Activated CD4-positive, alpha-beta memory T cell treated with anti-CD3 and anti-CD28 coated beads, Interleukin-2, amount 10 ng/mL, durations not matched to agents 7 days and 5 days (primary cell): ENCODE measurements at regions not wholly inside any gene's neighbourhood (a gene's known extent, or its start where the extent isn't known, plus 50 kb on each side); places are given as distances from the start of the nearest gene placed in this dataset.

Source experiments
- CTCF ChIA-PET: fragments of 350-600 bp; sonication (Branson Sonifier 250); formaldehyde crosslinking; loops from one replicate; lab custom pipeline; 2021; ENCODE audit warnings: antibody characterized with exemption, inconsistent platforms; lab: Charles Lee
- POLR2A ChIA-PET: fragments of 350-600 bp; sonication (Branson Sonifier 250); formaldehyde crosslinking; loops from one replicate; lab custom pipeline; 2021; ENCODE audit warnings: antibody characterized with exemption; lab: Charles Lee
- DNase-seq: peaks from one replicate; pipeline ENCODE4 v3.0.0-alpha.2; 2020
- H3K27ac Mint-ChIP-seq: one replicate; pipeline ENCODE4 v1.8.0; 2021; ENCODE audit warnings: mild to moderate bottlenecking, mixed read lengths
- H3K27me3 Mint-ChIP-seq: one replicate; pipeline ENCODE4 v1.8.0; 2021; ENCODE audit warnings: mixed read lengths
- H3K36me3 Mint-ChIP-seq: one replicate; pipeline ENCODE4 v1.8.0; 2021; ENCODE audit warnings: low read depth, mixed read lengths
- H3K4me1 Mint-ChIP-seq: one replicate; pipeline ENCODE4 v1.8.0; 2021; ENCODE audit warnings: mixed read lengths
- H3K4me3 Mint-ChIP-seq: one replicate; pipeline ENCODE4 v1.8.0; 2021; ENCODE audit warnings: mild to moderate bottlenecking, mixed read lengths
- H3K9me3 Mint-ChIP-seq: one replicate; pipeline ENCODE4 v1.8.0; 2021; ENCODE audit warnings: mixed read lengths

DNA sequence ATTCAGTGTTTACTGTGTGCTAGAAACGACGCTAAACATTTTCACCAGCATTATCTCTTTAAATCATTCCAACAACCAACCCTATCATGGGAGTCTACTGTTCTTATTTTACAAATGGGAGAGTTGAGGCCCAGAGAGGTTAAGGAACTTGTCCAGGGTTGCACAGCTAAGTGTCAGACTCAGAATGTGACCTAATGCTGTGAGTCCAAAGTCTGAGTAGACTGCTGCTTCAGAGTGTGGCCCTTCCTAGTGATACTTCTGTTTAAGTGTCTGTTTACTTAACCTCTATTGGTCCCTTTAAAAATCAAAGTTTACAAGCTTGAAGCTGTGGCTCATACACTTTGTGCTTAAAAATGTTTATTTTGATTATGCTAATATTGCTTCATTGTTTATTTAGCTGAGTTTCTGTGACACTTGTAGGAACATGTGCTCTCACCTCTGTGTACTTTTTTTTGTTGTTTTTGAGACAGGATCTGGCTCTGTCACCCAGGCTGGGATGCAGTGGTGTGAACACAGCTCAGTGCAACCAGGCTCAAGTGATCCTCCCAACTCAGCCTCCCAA is 84.4 kb upstream of the SYPL1 start:
- peaks cover 29% of the 10 kb centered on the region for H3K27me3 Mint-ChIP-seq
- no peaks in the 10 kb centered on the region for H3K9me3 Mint-ChIP-seq
- no peak overlapping the region for H3K27ac Mint-ChIP-seq
- POLR2A ChIA-PET, result no interaction called here
- H3K36me3 Mint-ChIP-seq, result no peaks in the 10 kb centered on the region
- no peak for DNase-seq
- H3K4me1 Mint-ChIP-seq, result no peaks in the 10 kb centered on the region
- H3K4me3 Mint-ChIP-seq, result no peak overlapping the region
- CTCF ChIA-PET, result no interaction called here

DNA sequence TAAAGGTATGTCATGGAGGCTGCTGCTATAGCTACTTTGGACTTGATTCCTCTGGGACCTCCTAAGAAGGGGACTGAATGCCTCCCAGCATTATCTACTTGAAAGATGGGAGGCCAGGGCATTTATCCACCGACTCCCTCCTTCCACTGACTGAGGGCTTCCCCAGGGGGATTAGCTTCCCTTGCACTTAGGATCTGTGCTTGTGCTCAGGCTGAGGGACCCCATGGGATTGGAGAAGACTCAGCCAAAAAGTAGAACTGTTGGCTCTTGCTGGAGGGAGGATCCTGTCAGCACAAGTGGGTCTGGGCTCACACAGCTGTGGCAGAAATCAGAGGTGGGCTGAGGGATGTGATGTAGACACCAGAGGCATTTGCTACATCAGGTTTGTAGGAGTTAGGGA is 81.5 kb upstream of the SYPL1 start:
- Mint-ChIP-seq H3K36me3 (no peaks in the 10 kb centered on the region), H3K27me3 (peaks cover 34% of the 10 kb centered on the region), H3K9me3 (no peaks in the 10 kb centered on the region), H3K4me1 (no peaks in the 10 kb centered on the region), H3K4me3 (no peak overlapping the region), H3K27ac (no peak overlapping the region)
- CTCF ChIA-PET, result no interaction called here
- POLR2A ChIA-PET, result no interaction called here
- DNase-seq, result no peak

DNA sequence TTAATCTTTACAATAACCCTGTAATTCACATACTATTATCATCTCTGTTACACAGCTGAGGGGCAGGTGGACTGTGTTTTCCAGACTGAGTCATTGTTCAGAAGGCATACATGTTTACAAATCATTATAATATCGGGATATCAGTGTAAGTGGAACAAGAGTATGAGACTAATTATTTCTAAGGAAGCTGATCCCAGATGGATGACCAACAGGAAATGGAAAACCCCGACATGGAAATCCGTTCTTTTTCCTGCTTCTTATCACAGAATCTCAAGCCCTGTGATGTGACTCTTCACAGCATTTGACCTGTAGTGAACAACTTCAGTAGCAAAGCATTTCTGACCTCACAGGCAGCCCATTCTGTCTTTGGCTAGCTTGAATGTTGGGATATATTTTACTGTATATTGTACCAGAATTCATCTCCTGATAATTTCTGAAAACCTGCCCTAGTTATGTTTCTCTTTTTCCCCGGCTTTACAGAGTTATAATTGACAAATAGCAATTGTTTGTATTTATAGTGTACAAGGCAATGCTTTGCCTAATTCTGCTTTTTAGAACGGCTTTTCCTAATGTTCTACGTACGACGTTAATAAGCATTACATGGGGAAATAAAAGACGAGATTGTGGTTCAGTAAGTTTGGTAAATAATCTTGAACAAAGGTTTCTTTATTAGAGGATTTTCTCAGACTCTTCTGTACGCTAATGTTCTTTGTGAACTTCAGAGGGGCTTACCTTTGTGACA is 78.6 kb upstream of the SYPL1 start:
- H3K9me3 Mint-ChIP-seq, result no peaks in the 10 kb centered on the region
- DNase-seq, result no peak
- no peak overlapping the region for H3K27ac Mint-ChIP-seq
- H3K4me3 Mint-ChIP-seq, result no peak overlapping the region
- peaks cover 33% of the 10 kb centered on the region for H3K27me3 Mint-ChIP-seq
- ChIA-PET POLR2A (no interaction called here), CTCF (no interaction called here)
- no peaks in the 10 kb centered on the region for H3K36me3 Mint-ChIP-seq
- no peaks in the 10 kb centered on the region for H3K4me1 Mint-ChIP-seq

DNA sequence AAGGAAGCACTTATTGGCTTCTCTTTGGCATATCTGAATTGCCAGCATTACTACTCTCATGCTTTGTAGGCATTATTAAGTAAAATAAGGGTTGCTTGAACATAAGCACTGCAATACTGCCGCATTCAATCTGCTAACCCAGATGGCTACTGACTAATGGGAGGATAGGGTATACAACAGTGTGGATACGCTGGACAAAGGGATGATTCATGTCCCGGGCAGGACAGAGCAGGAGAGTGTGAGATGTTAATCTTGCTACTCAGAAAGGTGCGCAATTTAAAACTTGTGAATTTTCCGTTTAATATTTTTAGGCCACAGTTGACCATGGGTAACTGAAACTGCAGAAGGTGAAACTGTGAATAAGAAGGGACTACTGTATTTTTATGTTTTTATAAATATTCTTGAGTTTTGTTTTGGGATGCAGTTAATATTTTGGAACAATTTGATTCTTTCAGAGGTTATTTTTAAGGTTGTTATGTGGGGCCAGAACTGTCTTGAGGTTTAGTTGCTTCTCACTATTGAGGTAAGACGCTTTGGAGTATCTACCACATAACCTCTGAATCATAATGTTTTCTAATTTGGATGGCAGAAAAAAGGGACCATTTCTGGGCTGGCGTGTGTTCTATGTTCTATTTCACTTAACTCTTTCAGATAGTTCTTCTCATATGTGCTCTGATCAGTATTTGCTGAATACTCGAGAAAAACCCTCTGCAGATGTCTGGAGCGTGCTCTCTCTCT is 75.7 kb upstream of the SYPL1 start:
- Mint-ChIP-seq H3K36me3 (no peaks in the 10 kb centered on the region), H3K9me3 (no peaks in the 10 kb centered on the region), H3K4me3 (no peak overlapping the region), H3K27me3 (peaks cover 21% of the 10 kb centered on the region), H3K27ac (no peak overlapping the region), H3K4me1 (peaks cover 3% of the 10 kb centered on the region)
- POLR2A ChIA-PET, result no interaction called here
- CTCF ChIA-PET, result no interaction called here
- no peak for DNase-seq

DNA sequence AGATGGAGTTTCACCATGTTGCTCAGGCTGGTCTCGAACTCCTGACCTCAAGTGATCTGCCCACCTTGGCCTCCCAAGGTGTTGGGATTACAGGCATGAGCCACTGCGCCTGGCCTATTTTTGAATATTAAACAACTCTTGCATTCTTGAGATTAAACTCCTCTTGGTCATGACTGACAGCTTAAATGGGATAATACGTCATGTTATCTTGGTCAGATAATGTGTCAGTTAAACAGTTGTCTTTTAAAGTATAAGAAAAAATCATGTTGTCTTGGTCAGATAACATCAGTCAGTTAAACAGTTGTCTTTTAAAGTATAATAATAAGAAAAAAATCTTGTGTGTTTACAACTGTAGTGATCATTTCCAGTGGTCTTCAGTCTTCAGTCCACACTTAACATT is 73.6 kb upstream of the SYPL1 start:
- no peak overlapping the region for H3K4me3 Mint-ChIP-seq

DNA sequence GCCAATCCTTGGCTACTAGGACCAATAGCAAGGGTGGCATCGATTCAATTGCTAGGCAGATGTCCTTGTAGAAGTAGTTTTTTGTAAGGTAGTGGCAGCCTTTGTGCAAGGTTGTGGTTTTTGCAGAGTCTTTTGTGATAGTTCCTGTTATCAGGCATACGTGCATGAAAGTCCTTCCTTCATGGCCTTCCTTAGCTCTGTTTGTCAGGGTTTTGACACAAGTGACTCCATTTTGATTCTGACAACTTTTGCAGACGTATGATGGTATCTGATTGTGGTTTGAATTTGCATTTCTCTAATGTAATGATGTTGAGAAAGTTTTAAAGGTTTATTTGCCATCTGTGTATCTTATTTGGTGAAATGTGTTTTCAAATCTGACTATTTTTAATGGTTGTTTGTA is 71.8 kb upstream of the SYPL1 start:
- no peak overlapping the region for H3K27ac Mint-ChIP-seq
- POLR2A ChIA-PET, result no interaction called here
- H3K4me3 Mint-ChIP-seq, result no peak overlapping the region
- peaks cover 3% of the 10 kb centered on the region for H3K4me1 Mint-ChIP-seq
- no peak for DNase-seq
- CTCF ChIA-PET, result no interaction called here
- no peaks in the 10 kb centered on the region for H3K36me3 Mint-ChIP-seq
- H3K9me3 Mint-ChIP-seq, result no peaks in the 10 kb centered on the region
- H3K27me3 Mint-ChIP-seq, result peaks cover 6% of the 10 kb centered on the region

More for the DNA sequence above, 73.6 kb upstream of the SYPL1 start:
- peaks cover 3% of the 10 kb centered on the region for H3K4me1 Mint-ChIP-seq
- H3K27ac Mint-ChIP-seq, result no peak overlapping the region
- ChIA-PET POLR2A (no interaction called here), CTCF (no interaction called here)
- no peaks in the 10 kb centered on the region for H3K9me3 Mint-ChIP-seq
- no peak for DNase-seq
- H3K36me3 Mint-ChIP-seq, result no peaks in the 10 kb centered on the region
- peaks cover 10% of the 10 kb centered on the region for H3K27me3 Mint-ChIP-seq

DNA sequence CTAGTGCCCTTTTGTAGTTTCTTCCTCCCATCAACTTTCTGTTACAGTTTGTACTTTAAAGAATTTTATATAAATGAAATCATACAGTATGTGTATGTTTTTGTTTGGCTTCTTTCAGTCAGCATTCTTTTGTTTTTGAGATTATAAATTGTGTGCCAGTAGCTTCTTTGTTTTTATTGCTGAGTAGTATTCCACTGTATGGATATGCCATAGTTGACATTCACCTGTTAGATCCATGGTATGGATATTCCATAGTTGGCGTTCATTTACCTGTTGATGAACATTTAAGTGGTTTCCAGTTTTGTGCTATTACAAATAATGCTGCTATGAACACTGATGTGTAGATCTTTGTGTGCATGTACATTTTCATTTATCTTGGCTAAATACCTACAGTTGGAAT is 70.8 kb upstream of the SYPL1 start:
- CTCF ChIA-PET, result no interaction called here
- Mint-ChIP-seq H3K36me3 (no peaks in the 10 kb centered on the region), H3K27me3 (peaks cover under 1% of the 10 kb centered on the region), H3K27ac (no peak overlapping the region), H3K4me1 (peaks cover 3% of the 10 kb centered on the region), H3K9me3 (no peaks in the 10 kb centered on the region), H3K4me3 (no peak overlapping the region)
- no peak for DNase-seq
- POLR2A ChIA-PET, result interaction anchor here (1.0 kb wide), 1 partner anchor 102 kb away, joined by 3 read pairs; the partner anchor contains the start of gene NAMPT

DNA sequence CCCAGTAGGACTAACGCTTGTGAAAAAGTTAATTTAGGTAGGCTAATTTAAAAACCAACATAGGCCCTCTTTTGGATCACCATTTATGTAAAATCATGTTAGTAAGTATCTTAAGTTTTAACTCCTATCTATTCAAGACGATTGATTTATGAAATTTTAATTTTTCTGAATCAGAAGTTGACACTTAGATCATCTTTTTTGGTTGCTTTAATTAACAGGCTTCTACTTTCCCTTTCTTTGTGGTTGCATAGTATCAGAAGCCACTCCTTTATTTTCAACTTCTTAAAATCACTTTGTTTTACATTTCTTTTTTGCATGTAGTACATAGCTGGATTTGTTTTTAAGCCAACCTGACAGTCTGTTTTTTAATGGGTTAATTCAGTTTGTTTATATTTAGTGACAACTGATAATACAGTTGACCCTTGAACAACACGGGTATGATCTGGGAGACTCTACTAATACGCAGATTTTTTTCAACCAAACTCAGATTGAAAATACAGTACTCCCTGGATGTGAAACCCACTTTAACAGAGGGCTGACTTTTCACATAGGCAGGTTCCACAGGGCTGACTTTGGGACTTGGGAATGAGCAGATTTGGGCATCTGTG is 69.7 kb upstream of the SYPL1 start:
- ChIA-PET POLR2A (no interaction called here), CTCF (no interaction called here)
- H3K36me3 Mint-ChIP-seq, result no peaks in the 10 kb centered on the region
- H3K4me1 Mint-ChIP-seq, result peaks cover 3% of the 10 kb centered on the region
- H3K9me3 Mint-ChIP-seq, result no peaks in the 10 kb centered on the region
- no peaks in the 10 kb centered on the region for H3K27me3 Mint-ChIP-seq
- no peak overlapping the region for H3K4me3 Mint-ChIP-seq
- no peak for DNase-seq
- H3K27ac Mint-ChIP-seq, result no peak overlapping the region

DNA sequence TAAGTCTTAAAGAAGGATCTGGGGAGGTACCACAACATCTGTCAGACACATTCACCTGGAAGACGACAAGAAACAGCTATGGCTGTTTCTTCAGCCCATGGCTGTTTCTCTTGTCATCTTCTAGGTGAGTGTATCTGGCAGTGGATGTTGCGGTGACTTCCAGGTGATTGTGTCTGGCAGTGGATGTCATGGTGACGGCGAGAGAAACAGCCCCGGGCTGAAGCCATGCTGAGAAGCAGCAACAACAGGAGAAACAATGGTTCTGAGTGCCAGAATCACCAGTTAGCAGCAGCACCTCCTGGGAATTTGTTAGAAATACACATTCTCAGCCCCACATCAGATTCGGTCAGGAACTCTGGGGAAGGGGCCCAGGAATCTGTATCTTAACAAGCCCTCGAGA is 68.6 kb upstream of the SYPL1 start:
- CTCF ChIA-PET, result interaction anchor here (1.2 to 11.5 kb wide), 2 partner anchors 14 to 282 kb away, joined by 3 to 147 read pairs; no protein-coding TSS in a partner anchor
- H3K4me3 Mint-ChIP-seq, result no peak overlapping the region
- peaks cover 5% of the 10 kb centered on the region for H3K4me1 Mint-ChIP-seq
- POLR2A ChIA-PET, result interaction anchor here (2.1 kb wide), 1 partner anchor 103 kb away, joined by 5 read pairs; no protein-coding TSS in a partner anchor
- H3K27ac Mint-ChIP-seq, result no peak overlapping the region
- peaks cover 9% of the 10 kb centered on the region for H3K27me3 Mint-ChIP-seq
- no peaks in the 10 kb centered on the region for H3K9me3 Mint-ChIP-seq
- H3K36me3 Mint-ChIP-seq, result no peaks in the 10 kb centered on the region
- no peak for DNase-seq

DNA sequence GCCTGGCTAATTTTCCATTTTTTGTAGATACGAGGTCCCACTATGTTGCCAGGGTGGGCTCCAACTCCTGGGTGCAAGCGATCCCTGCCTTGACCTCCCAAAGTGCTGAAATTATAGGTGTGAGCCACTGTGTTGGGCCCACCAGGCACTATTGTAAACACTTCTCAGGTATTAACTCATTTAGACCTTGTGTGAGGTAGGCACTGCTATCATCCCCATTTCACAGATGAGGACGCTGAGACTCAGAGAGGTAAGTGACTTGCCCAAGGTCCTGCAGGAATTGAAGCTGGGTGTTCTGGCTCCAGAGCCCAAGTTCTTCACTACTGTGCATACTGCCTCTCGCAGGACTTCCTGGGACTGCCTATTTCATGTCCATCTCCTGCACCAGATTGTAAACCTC is 67.1 kb upstream of the SYPL1 start:
- H3K4me1 Mint-ChIP-seq, result peaks cover 5% of the 10 kb centered on the region
- no peak overlapping the region for H3K27ac Mint-ChIP-seq
- ChIA-PET POLR2A (interaction anchor here (2.1 kb wide), 1 partner anchor 105 kb away, joined by 5 read pairs; no protein-coding TSS in a partner anchor), CTCF (interaction anchor here (1.0 to 11.5 kb wide), 4 partner anchors 12 to 284 kb away, joined by 3 to 147 read pairs (median 4); no protein-coding TSS in a partner anchor)
- H3K27me3 Mint-ChIP-seq, result peaks cover 16% of the 10 kb centered on the region
- no peak overlapping the region for H3K4me3 Mint-ChIP-seq
- no peaks in the 10 kb centered on the region for H3K9me3 Mint-ChIP-seq
- H3K36me3 Mint-ChIP-seq, result no peaks in the 10 kb centered on the region
- DNase-seq, result no peak

DNA sequence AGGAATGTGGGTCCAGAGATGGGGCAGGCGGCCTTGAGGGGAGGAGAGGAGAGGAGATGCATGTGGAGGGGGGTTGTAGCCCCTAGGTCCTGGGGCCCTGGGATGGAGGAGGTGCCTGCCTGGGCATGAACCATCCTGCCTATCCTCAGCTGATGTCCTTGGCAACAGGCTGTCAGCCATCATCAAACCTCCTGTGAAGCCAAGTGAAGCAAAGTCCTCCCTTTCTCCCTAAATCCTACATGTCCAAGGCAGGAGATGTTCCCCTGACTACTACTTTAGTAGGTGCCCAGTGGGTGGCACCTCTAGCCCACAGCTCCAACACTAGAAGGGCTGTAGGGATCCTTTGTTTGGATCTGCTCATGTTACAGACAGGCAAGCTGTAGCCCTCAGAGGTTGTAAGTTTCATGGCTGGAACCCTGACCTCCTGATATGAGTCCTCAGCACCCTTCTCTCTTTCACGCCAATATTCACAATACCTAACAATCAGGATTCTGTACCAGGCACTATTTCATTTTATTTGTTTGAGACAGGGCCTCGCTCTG is 66.6 kb upstream of the SYPL1 start:
- ChIA-PET CTCF (interaction anchor here (1.0 to 11.5 kb wide), 4 partner anchors 11 to 284 kb away, joined by 3 to 147 read pairs (median 4); no protein-coding TSS in a partner anchor), POLR2A (interaction anchor here (2.1 kb wide), 1 partner anchor 105 kb away, joined by 5 read pairs; no protein-coding TSS in a partner anchor)
- no peak for DNase-seq
- H3K4me3 Mint-ChIP-seq, result no peak overlapping the region
- H3K9me3 Mint-ChIP-seq, result no peaks in the 10 kb centered on the region
- H3K4me1 Mint-ChIP-seq, result peaks cover 3% of the 10 kb centered on the region
- no peak overlapping the region for H3K27ac Mint-ChIP-seq
- H3K36me3 Mint-ChIP-seq, result no peaks in the 10 kb centered on the region
- peaks cover 17% of the 10 kb centered on the region for H3K27me3 Mint-ChIP-seq

DNA sequence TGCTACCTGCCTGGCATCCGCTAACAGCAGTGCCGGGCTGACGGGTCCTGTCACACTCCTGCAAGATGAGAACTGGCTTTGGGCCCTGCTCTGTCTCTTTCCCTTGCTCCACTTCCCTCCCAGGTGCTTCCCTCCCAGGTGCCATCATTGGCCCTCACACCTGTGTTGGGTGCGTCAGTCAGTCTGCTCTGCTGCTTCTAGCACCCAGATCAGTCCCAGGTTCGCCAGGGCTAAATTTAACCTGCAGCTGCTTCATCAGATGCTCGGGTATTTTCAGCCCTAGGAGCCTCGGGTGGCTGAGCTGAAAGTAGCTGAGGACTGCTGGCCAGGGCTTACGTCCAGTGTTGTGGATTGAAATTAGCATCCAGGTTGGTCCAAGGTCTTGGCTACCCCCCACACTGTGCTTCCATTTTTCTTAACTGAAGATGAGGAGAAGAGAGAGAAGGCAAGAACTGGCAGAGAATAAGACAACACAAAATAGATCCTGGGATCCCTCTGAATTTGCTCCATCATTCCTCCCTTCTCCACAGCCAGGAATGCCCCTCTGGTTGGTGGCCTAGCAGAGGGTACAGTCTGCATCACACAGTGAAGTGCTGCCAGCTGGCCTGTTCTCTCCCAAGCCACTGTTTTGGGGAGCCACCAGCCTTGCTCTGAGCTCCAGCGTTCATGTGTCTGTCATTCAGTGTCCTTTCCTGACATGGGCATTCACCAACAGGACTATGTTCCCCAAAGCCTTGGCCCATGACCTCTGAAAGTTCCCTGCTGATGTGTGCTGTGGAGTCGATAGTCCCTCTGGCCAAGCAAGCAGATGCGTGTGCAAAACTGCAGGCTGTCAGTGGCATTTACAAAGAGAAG is 65.9 kb upstream of the SYPL1 start:
- POLR2A ChIA-PET, result interaction anchor here (1.3 kb wide), 1 partner anchor 285 kb away, joined by 4 read pairs; no protein-coding TSS in a partner anchor
- no peak overlapping the region for H3K4me3 Mint-ChIP-seq
- H3K27ac Mint-ChIP-seq, result no peak overlapping the region
- peaks cover 18% of the 10 kb centered on the region for H3K27me3 Mint-ChIP-seq
- H3K4me1 Mint-ChIP-seq, result peaks cover 2% of the 10 kb centered on the region
- no peak for DNase-seq
- no peaks in the 10 kb centered on the region for H3K9me3 Mint-ChIP-seq
- CTCF ChIA-PET, result interaction anchor here (1.0 to 11.5 kb wide), 13 partner anchors 10 to 558 kb away, joined by 3 to 147 read pairs (median 4); no protein-coding TSS in a partner anchor
- H3K36me3 Mint-ChIP-seq, result no peaks in the 10 kb centered on the region
